GM12878 (cell line): ENCODE measurements at regions not wholly inside any gene's neighbourhood (a gene's known extent, or its start where the extent isn't known, plus 50 kb on each side); places are given as distances from the start of the nearest gene placed in this dataset.
"Not testable (repeated sequence)": the region's sequence is repeated elsewhere in the genome, so short reads cannot be mapped to it uniquely, and the experiment has no call there.

ENCODE experiments used
- ATAC-seq: fragments of 200-7000 bp; cut with Tn5 transposase; 3 replicates; pipeline ENCODE4 v1.9.1; 2020; ENCODE audit warnings: mild to moderate bottlenecking, moderate library complexity
- BruUV-seq: library from RNA; stranded (reverse); fragments of 400-500 nt; replicated peaks from 2 replicates; lab custom pipeline; 2021; lab: Mats Ljungman, UMichigan
- CTCF ChIA-PET: fragments of 300-600 bp; sonication (Branson Sonifier 250); formaldehyde crosslinking; extraction: SDS; loops from one replicate; lab custom pipeline; 2021; ENCODE audit warnings: inconsistent platforms; lab: Yijun Ruan, JAX
- POLR2A ChIA-PET: fragments of 350-600 bp; formaldehyde crosslinking; extraction: SDS; loops from one replicate; lab custom pipeline; 2021; ENCODE audit warnings: inconsistent platforms; lab: Charles Lee
- RAD21 ChIA-PET: fragments of 300-600 bp; sonication (Branson Sonifier 250); formaldehyde crosslinking; loops from one replicate; lab custom pipeline; 2023; ENCODE audit warnings: antibody characterized with exemption; ENCODE audit not compliant: unreplicated experiment; lab: Charles Lee
- SMC1A ChIA-PET: fragments of 300-600 bp; sonication (Branson Sonifier 250); formaldehyde crosslinking; loops from one replicate; lab custom pipeline; 2023; ENCODE audit not compliant: unreplicated experiment, uncharacterized antibody; lab: Charles Lee
- DNase-seq: peaks from one replicate; pipeline ENCODE4 v3.0.0-alpha.2; 2011; ENCODE audit warnings: low read depth, low spot score
- FAIRE-seq: peaks from 3 replicates; lab custom pipeline; 2011; peaks lifted over from hg19 to GRCh38; lab: Jason Lieb, UNC
- H2AFZ ChIP-seq: 2 replicates; pipeline ENCODE4 v1.6.0; 2011; ENCODE audit warnings: low read depth, low read length, control low read depth; ENCODE audit not compliant: control insufficient read depth
- H3K27ac ChIP-seq: 2 replicates; pipeline ENCODE4 v1.5.1; 2011; ENCODE audit warnings: control low read depth; ENCODE audit not compliant: control insufficient read depth, insufficient read depth
- H3K27me3 ChIP-seq, 2 experiments: replicated peaks in 1 of 2; 2 replicates each; pipeline versions ENCODE4 v1.6.0 to v1.6.1; 2011; ENCODE audit warnings: low read length in 1 of 2; ENCODE audit not compliant: control insufficient read depth in 2 of 2, insufficient read depth in 2 of 2
- H3K36me3 ChIP-seq, 2 experiments: 2 replicates each; pipeline ENCODE4 v1.5.1; 2011; ENCODE audit warnings: low read length in 1 of 2; ENCODE audit not compliant: control insufficient read depth in 2 of 2, insufficient read depth in 2 of 2
- H3K4me1 ChIP-seq: 2 replicates; pipeline ENCODE4 v1.6.1; 2011; ENCODE audit warnings: mild to moderate bottlenecking, low read length, moderate library complexity, mixed read lengths; ENCODE audit not compliant: control insufficient read depth, insufficient read depth
- H3K4me2 ChIP-seq: 2 replicates; pipeline ENCODE4 v1.6.0; 2011; ENCODE audit warnings: control low read depth; ENCODE audit not compliant: control insufficient read depth, insufficient read depth
- H3K4me3 ChIP-seq: fragments of 200-600 bp; sonication (generic); 2 replicates; pipeline ENCODE4 v1.5.1; 2016
- H3K79me2 ChIP-seq: 2 replicates; pipeline ENCODE4 v1.6.0; 2011; ENCODE audit warnings: low read length; ENCODE audit not compliant: control insufficient read depth, insufficient read depth
- H3K9ac ChIP-seq: 2 replicates; pipeline ENCODE4 v1.8.0; 2011; ENCODE audit warnings: low read length, control low read depth, mixed read lengths; ENCODE audit not compliant: control insufficient read depth, insufficient read depth
- H3K9me3 ChIP-seq: replicated peaks from 3 replicates; pipeline ENCODE4 v1.5.1; 2011; ENCODE audit warnings: mild to moderate bottlenecking, low read length; ENCODE audit not compliant: control insufficient read depth, insufficient read depth
- H4K20me1 ChIP-seq: 2 replicates; pipeline ENCODE4 v1.6.0; 2011; ENCODE audit not compliant: control insufficient read depth, insufficient read depth
- NR2C2 ChIP-seq: IDR thresholded peaks from 2 replicates; pipeline ENCODE4 v1.6.1; 2011; ENCODE audit warnings: borderline replicate concordance, low read depth; ENCODE audit not compliant: control insufficient read depth, insufficient read length
- STAT3 ChIP-seq: IDR thresholded peaks from 2 replicates; pipeline ENCODE4 v1.6.1; 2011; ENCODE audit warnings: low read depth, low read length, improper control_type of control experiment
- TCF3 ChIP-seq: IDR thresholded peaks from 2 replicates; pipeline ENCODE4 v1.6.1; 2012; ENCODE audit warnings: low read depth, mild to moderate bottlenecking, low read length, borderline replicate concordance; ENCODE audit not compliant: insufficient read depth
- WGBS: methylation state at CpG from one replicate; pipeline ENCODE4 v1.1.6; 2016; ENCODE audit warnings: low lambda C conversion rate; ENCODE audit not compliant: insufficient replicate concordance, insufficient coverage; ENCODE audit errors: missing lambda C conversion rate; 5-methylcytosine and 5-hydroxymethylcytosine counted together
- in situ Hi-C: fragments of 300-500 bp; cut with MboI; formaldehyde crosslinking; loops from 9 replicates; pipeline ENCODE4 v1.14.3; 2018; ENCODE audit warnings: mixed read lengths
- intact Hi-C: fragments of 100-400 bp; cut with micrococcal nuclease; formaldehyde crosslinking; loops from one replicate; pipeline ENCODE4 v1.14.2; 2022; ENCODE audit not compliant: unreplicated experiment

DNA sequence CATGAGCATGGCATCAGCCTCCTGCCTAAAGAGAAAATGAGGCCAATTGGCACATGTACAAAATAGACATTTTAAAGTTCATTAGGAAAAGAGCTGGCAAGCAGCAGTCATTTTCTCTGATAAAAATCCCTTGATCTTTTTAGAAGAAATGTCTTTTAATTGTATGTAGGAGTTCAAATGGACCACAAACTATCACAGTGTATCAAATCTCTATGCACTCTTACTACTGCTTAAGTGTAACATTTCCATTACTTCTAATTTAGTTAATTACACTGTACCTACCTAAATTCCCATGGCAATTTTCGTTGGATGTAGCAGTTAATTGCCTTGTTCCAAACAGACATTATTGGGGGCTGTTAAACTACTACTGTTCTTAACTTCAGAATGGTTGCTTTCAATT, 233.7 kb upstream of the TECRL start:
- POLR2A ChIA-PET: no interaction called here

DNA sequence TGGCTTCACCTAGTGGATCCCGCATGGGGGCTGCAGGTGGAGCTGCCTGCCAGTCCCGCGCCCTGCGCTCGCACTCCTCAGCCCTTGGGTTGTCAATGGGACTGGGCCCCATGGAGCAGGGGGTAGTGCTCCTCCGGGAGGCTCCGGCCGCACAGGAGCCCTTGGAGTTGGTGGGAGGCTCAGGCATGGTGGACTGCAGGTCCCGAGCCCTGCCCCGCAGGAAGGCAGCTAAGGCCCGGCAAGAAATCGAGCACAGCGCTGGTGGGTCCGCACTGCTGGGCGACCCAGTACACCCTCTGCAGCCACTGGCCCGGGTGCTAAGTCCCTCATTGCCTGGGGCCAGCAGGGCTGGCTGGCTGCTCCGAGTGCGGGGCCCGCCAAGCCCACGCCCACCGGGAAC, 231.2 kb upstream of the TECRL start:
- SMC1A ChIA-PET: not testable (repeated sequence)
- WGBS: 70% methylated on average over 17 of the region's 21 CpGs

More for the DNA sequence above, 233.7 kb upstream of the TECRL start:
- intact Hi-C loops (no loop called here), in situ Hi-C loops (no loop called here)
- Histone ChIP-seq H3K4me2 (no peak overlapping the region), H4K20me1 (no peaks in the 10 kb centered on the region), H3K4me1 (no peaks in the 10 kb centered on the region), H3K27ac (no peak overlapping the region), H3K9ac (no peak overlapping the region), H3K9me3 (no peaks in the 10 kb centered on the region), H3K4me3 (no peak overlapping the region), H3K36me3 (no peaks in the 10 kb centered on the region), H3K27me3 (no peaks in the 10 kb centered on the region), H2AFZ (no peak overlapping the region), H3K79me2 (no peaks in the 10 kb centered on the region)
- CTCF ChIA-PET: no interaction called here
- FAIRE-seq (no peak), DNase-seq (no peak), ATAC-seq (no peak)
- RAD21 ChIA-PET: no interaction called here
- TF ChIP-seq NR2C2 (no peak), STAT3 (no peak), TCF3 (no peak)
- 0% methylated on average over 1 of the region's 1 CpG for WGBS
- BruUV-seq: no TSS peak
- SMC1A ChIA-PET: no interaction called here

More for the DNA sequence above, 231.2 kb upstream of the TECRL start:
- H3K27ac ChIP-seq, H4K20me1 ChIP-seq, H3K36me3 ChIP-seq, FAIRE-seq, POLR2A ChIA-PET, H3K4me1 ChIP-seq, H3K27me3 ChIP-seq, DNase-seq, in situ Hi-C loops, intact Hi-C loops, CTCF ChIA-PET, H3K4me2 ChIP-seq, RAD21 ChIA-PET, BruUV-seq, H3K9ac ChIP-seq, ATAC-seq, H3K9me3 ChIP-seq, H2AFZ ChIP-seq, H3K79me2 ChIP-seq, H3K4me3 ChIP-seq: not testable (repeated sequence)
